COLO668 (cell line): ENCODE measurements at regions not wholly inside any gene's neighbourhood (a gene's known extent, or its start where the extent isn't known, plus 50 kb on each side); places are given as distances from the start of the nearest gene placed in this dataset.
A peak's percentile ranks its signal among the peaks of the same experiment; 100 is the strongest.

Experiments
- DNase-seq: peaks from one replicate; lab custom pipeline; 2025; ENCODE audit not compliant: unreplicated experiment; lab: John Stamatoyannopoulos, UW

GRCh38 chr1:208537198-208537597 is 293.0 kb upstream of the PLXNA2 start:
- no peak for DNase-seq

- DNase-seq = no peak
Observed at GRCh38 chr1:208538078-208538477, 293.9 kb upstream of the PLXNA2 start.

GRCh38 chr1:208538587-208538986 is 294.4 kb upstream of the PLXNA2 start:
- no peak for DNase-seq

- no peak for DNase-seq
Observed at GRCh38 chr1:208540724-208541123, 296.5 kb upstream of the PLXNA2 start.

- DNase-seq = no peak
Observed at GRCh38 chr1:208541225-208541855, 297.2 kb upstream of the PLXNA2 start.

- DNase-seq = no peak
Observed at GRCh38 chr1:208542309-208542708, 298.1 kb upstream of the PLXNA2 start.

- no peak for DNase-seq
Observed at GRCh38 chr1:208544053-208544452, 299.9 kb upstream of the PLXNA2 start.

GRCh38 chr1:208544794-208545193 is 300.6 kb upstream of the PLXNA2 start:
- no peak for DNase-seq

- no peak for DNase-seq
Observed at GRCh38 chr1:208551024-208551423, 306.8 kb upstream of the PLXNA2 start.

- no peak for DNase-seq
Observed at GRCh38 chr1:208551633-208552320, 307.6 kb upstream of the PLXNA2 start.

- no peak for DNase-seq
Observed at GRCh38 chr1:208552928-208553327, 308.7 kb upstream of the PLXNA2 start.

- no peak for DNase-seq
Observed at GRCh38 chr1:208556461-208556860, 312.3 kb upstream of the PLXNA2 start.

GRCh38 chr1:208557046-208557722 is 313.0 kb upstream of the PLXNA2 start:
- no peak for DNase-seq

- DNase-seq = no peak
Observed at GRCh38 chr1:208557723-208558094, 313.5 kb upstream of the PLXNA2 start.

- DNase-seq = peak; percentile 32
Observed at GRCh38 chr1:208559597-208560329, 315.6 kb upstream of the PLXNA2 start.

GRCh38 chr1:208562151-208562960 is 318.2 kb upstream of the PLXNA2 start:
- DNase-seq = no peak

GRCh38 chr1:208564466-208564865 is 320.3 kb upstream of the PLXNA2 start:
- DNase-seq = no peak

- no peak for DNase-seq
Observed at GRCh38 chr1:208565756-208566440, 321.7 kb upstream of the PLXNA2 start.

GRCh38 chr1:208569181-208569580 is 325.0 kb upstream of the PLXNA2 start:
- no peak for DNase-seq

- no peak for DNase-seq
Observed at GRCh38 chr1:208570362-208570761, 326.2 kb upstream of the PLXNA2 start.
